MM.1S (cell line): ENCODE measurements at regions not wholly inside any gene's neighbourhood (a gene's known extent, or its start where the extent isn't known, plus 50 kb on each side); places are given as distances from the start of the nearest gene placed in this dataset.

Source experiments
- DNase-seq: peaks from one replicate; pipeline ENCODE4 v3.0.0-alpha.2; 2015
- H2AFZ ChIP-seq: fragments of 300-600 bp; sonication (generic); 2 replicates; pipeline ENCODE4 v1.6.0; 2016; ENCODE audit warnings: antibody characterized with exemption, low read length
- H3F3A ChIP-seq: fragments of 300-600 bp; sonication (generic); 2 replicates; pipeline ENCODE4 v1.6.1; 2016; ENCODE audit warnings: mild to moderate bottlenecking, antibody characterized with exemption, low read length, moderate library complexity, mixed read lengths; ENCODE audit not compliant: insufficient read depth
- H3K27ac ChIP-seq: fragments of 300-600 bp; sonication (generic); 2 replicates; pipeline ENCODE4 v1.5.1; 2016; ENCODE audit warnings: mild to moderate bottlenecking, low read length
- H3K27me3 ChIP-seq: fragments of 300-600 bp; sonication (generic); replicated peaks from 2 replicates; pipeline ENCODE4 v1.6.0; 2016; ENCODE audit warnings: low read length; ENCODE audit not compliant: insufficient read depth
- H3K36me3 ChIP-seq: fragments of 300-600 bp; sonication (generic); replicated peaks from 2 replicates; pipeline ENCODE4 v1.6.1; 2016; ENCODE audit warnings: mild to moderate bottlenecking, low read length, mixed read lengths; ENCODE audit not compliant: insufficient read depth
- H3K4me1 ChIP-seq: fragments of 300-600 bp; sonication (generic); 2 replicates; pipeline ENCODE4 v1.6.1; 2016; ENCODE audit warnings: low read length, mixed read lengths
- H3K4me2 ChIP-seq: fragments of 300-600 bp; sonication (generic); 2 replicates; pipeline ENCODE4 v1.6.0; 2016; ENCODE audit warnings: low read depth, low read length
- H3K4me3 ChIP-seq: fragments of 300-600 bp; sonication (generic); 2 replicates; pipeline ENCODE4 v1.5.1; 2016; ENCODE audit warnings: low read length, mixed read lengths
- H3K79me2 ChIP-seq: fragments of 300-600 bp; sonication (generic); 2 replicates; pipeline ENCODE4 v1.6.1; 2016; ENCODE audit warnings: mixed run types, low read length, mixed read lengths
- H3K9ac ChIP-seq: fragments of 300-600 bp; sonication (generic); 2 replicates; pipeline ENCODE4 v1.6.1; 2016; ENCODE audit warnings: low read length, mixed read lengths
- H3K9me2 ChIP-seq: fragments of 300-600 bp; sonication (generic); replicated peaks from 2 replicates; pipeline ENCODE4 v1.6.1; 2016; ENCODE audit warnings: mild to moderate bottlenecking, low read length, mixed read lengths; ENCODE audit not compliant: insufficient read depth
- H3K9me3 ChIP-seq: fragments of 300-600 bp; sonication (generic); replicated peaks from 2 replicates; pipeline ENCODE4 v1.6.1; 2016; ENCODE audit warnings: mild to moderate bottlenecking, low read length, mixed read lengths; ENCODE audit not compliant: insufficient read depth
- H4K20me1 ChIP-seq: fragments of 300-600 bp; sonication (generic); 2 replicates; pipeline ENCODE4 v1.6.1; 2016; ENCODE audit warnings: mild to moderate bottlenecking, low read length, moderate library complexity, mixed read lengths; ENCODE audit not compliant: insufficient read depth
- EZH2 ChIP-seq: fragments of 300-600 bp; sonication (generic); optimal IDR thresholded peaks from 2 replicates; pipeline ENCODE3; 2017; ENCODE audit warnings: low read depth, mild to moderate bottlenecking, antibody characterized with exemption, low read length, mixed read lengths
- EZH2phosphoT487 ChIP-seq: fragments of 300-600 bp; sonication (generic); IDR thresholded peaks from 2 replicates; pipeline ENCODE4 v1.6.1; 2018; ENCODE audit warnings: antibody characterized with exemption, low read length
- TF ChIP-seq, protein P1 (sequence below): fragments of 300-600 bp; sonication (generic); IDR thresholded peaks from 2 replicates; pipeline ENCODE4 v1.5.1; 2016; ENCODE audit warnings: antibody characterized with exemption, low read length, mixed read lengths

DNA sequence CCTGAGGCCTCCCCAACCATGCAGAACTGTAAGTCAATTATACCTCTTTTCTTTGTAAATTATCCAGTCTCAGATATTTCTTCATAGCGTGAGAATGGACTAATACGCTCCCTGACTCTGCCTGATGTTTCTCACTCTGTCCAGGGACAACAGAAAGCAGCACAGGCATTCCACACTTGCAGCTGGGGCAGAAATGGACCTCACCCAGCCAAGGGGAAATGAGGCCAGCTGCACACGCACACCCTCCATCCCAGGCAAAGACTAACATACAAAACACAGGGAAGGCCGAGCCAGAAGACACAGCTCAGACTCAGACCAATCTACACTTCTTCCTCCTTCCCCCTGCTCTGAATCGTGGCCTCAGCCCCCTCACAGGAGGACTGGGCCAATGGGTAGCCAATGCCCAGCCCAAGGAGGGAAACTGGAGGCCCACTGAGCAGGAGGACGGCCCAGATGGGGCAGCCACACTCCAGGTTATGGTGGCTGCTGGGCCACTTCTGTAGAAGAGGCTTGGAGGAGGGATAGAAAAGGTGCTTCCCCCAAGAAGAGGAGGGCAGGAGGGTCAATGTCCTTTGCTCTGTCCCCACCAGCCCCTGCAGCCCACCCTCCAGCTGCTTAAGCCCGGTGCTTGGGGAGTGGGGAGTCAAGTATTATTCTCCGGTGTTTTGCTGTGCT, 228.4 kb downstream of the NPHP4 start:
- Histone ChIP-seq H3F3A (no peaks in the 10 kb centered on the region), H3K27me3 (peaks cover 88% of the 10 kb centered on the region), H3K4me1 (no peaks in the 10 kb centered on the region), H3K9me3 (no peaks in the 10 kb centered on the region), H3K27ac (no peak overlapping the region), H3K36me3 (no peaks in the 10 kb centered on the region), H3K9me2 (no peaks in the 10 kb centered on the region), H3K79me2 (no peaks in the 10 kb centered on the region), H3K4me3 (no peak overlapping the region), H3K9ac (no peak overlapping the region), H2AFZ (no peak overlapping the region), H4K20me1 (no peaks in the 10 kb centered on the region), H3K4me2 (no peak overlapping the region)
- no peak for DNase-seq
- TF ChIP-seq EZH2phosphoT487, result no peak
- TF ChIP-seq, protein P1, sequence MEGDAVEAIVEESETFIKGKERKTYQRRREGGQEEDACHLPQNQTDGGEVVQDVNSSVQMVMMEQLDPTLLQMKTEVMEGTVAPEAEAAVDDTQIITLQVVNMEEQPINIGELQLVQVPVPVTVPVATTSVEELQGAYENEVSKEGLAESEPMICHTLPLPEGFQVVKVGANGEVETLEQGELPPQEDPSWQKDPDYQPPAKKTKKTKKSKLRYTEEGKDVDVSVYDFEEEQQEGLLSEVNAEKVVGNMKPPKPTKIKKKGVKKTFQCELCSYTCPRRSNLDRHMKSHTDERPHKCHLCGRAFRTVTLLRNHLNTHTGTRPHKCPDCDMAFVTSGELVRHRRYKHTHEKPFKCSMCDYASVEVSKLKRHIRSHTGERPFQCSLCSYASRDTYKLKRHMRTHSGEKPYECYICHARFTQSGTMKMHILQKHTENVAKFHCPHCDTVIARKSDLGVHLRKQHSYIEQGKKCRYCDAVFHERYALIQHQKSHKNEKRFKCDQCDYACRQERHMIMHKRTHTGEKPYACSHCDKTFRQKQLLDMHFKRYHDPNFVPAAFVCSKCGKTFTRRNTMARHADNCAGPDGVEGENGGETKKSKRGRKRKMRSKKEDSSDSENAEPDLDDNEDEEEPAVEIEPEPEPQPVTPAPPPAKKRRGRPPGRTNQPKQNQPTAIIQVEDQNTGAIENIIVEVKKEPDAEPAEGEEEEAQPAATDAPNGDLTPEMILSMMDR, result no peak
- TF ChIP-seq EZH2, result no peak

DNA sequence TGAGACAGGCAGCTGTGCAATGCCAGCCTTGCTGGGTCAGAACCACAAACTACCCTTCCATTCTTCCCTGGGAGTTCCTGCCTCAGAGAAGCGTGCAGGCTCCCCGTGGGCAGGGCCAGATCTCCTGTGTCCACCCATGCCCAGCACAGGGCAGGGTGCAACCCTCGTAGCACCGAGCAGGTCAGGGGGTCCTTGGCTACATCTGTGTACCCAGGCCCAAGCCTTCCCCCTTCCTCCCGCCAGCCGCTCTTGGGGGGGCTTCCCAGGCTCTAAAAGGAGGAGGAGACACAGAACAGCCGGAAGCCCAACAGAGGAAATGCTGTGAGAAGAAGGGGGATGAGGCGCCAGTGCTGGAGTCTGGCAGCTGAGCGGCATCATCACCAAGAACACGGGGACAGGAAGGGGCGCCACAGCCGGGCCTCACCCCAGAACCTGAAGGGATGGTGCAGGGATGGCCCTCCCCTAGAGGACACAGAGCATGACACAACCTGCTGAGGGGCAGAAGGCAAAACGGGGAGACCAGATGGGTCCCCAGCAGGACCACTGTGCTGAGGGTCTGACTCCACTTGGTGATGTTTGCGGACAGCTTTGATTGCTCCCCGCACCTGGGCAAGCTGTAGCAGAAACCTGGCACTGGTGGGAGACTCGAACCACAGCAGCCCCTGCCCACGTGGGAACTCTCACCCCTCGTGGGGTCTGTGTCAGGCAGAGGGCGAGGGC, 233.2 kb downstream of the NPHP4 start:
- H3K27me3 ChIP-seq, result peaks cover 94% of the 10 kb centered on the region
- H3K4me2 ChIP-seq, result no peak overlapping the region
- no peaks in the 10 kb centered on the region for H3K4me1 ChIP-seq
- no peak overlapping the region for H3K27ac ChIP-seq
- no peaks in the 10 kb centered on the region for H3K79me2 ChIP-seq
- no peaks in the 10 kb centered on the region for H3K9me3 ChIP-seq
- H3K36me3 ChIP-seq, result no peaks in the 10 kb centered on the region
- no peaks in the 10 kb centered on the region for H3F3A ChIP-seq
- H3K4me3 ChIP-seq, result no peak overlapping the region
- no peaks in the 10 kb centered on the region for H3K9me2 ChIP-seq
- TF ChIP-seq EZH2 (no peak), EZH2phosphoT487 (no peak)
- TF ChIP-seq, protein P1, result no peak
- no peaks in the 10 kb centered on the region for H4K20me1 ChIP-seq
- no peak overlapping the region for H3K9ac ChIP-seq
- no peak for DNase-seq
- H2AFZ ChIP-seq, result no peak overlapping the region

DNA sequence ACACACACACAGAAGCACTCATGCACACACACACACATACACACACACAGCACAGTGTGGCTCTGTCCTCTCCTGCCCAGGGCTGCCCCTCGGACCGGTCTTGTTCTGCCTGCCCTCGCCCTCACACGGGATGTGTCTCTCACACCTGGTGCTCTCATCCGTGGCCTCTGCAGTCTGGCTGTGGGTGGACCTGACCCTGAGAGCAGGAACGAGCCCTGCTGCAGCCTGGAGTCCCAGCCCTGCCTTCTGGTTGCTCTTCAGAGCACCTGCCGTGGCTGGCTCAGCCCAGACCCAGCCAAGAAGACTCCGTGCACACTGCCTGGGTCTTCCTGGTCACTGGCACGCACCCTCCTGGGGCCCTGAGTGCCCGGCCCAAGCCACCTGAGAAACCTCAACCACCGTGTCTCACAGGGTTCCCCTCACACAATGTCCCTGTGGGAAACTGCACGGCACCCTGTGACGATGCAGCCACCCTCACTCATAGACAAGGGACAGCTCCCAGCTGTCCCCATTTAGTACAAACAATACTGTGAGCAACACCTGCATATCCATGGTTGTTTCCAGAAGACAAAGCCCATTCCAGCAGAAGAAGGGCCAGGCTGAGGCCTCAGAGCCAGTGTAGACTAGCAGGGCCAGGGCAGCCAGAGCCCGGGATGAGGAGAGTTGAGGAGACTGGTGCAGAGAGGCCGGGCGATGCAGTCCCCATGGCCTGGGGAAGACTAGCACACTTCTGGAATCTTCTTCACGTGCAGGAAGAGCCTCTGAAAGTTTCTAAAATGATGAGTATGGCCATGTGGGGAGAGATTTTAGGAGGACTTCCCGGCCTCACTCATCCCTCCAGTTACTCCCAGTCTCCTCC, 234.0 kb downstream of the NPHP4 start:
- H4K20me1 ChIP-seq, result no peaks in the 10 kb centered on the region
- H3K9me2 ChIP-seq, result no peaks in the 10 kb centered on the region
- no peaks in the 10 kb centered on the region for H3K79me2 ChIP-seq
- H2AFZ ChIP-seq, result no peak overlapping the region
- DNase-seq, result no peak
- TF ChIP-seq EZH2, result no peak
- peaks cover 94% of the 10 kb centered on the region for H3K27me3 ChIP-seq
- no peak overlapping the region for H3K9ac ChIP-seq
- no peak overlapping the region for H3K27ac ChIP-seq
- H3K9me3 ChIP-seq, result no peaks in the 10 kb centered on the region
- H3F3A ChIP-seq, result no peaks in the 10 kb centered on the region
- no peak overlapping the region for H3K4me2 ChIP-seq
- H3K4me1 ChIP-seq, result no peaks in the 10 kb centered on the region
- no peak overlapping the region for H3K4me3 ChIP-seq
- no peaks in the 10 kb centered on the region for H3K36me3 ChIP-seq
